CD1c-positive myeloid dendritic cell (primary cell): ENCODE measurements at regions not wholly inside any gene's neighbourhood (a gene's known extent, or its start where the extent isn't known, plus 50 kb on each side); places are given as distances from the start of the nearest gene placed in this dataset.

Experiments
- DNase-seq: peaks from one replicate; pipeline ENCODE4 v3.0.0-alpha.2; 2016; ENCODE audit errors: extremely low spot score

DNA sequence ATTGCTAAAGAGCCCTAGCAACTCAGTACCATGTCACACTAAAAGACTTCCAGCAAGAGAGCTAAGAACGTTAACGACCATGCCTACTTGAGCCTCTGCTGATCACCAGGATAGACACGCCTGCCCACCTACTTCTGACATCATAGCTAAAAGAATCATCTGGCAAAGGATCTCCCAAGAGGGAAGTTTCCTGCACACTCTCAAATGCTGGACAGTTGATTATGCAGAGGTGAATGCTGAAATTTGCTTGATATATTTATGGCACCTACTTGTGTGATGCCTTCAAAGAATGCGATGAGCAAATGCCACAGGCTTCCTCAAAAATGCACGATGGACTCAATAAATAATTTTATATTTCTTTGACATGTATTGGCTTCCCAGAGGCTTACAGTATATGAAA is 113.6 kb downstream of the GALC start:
- DNase-seq = no peak

DNA sequence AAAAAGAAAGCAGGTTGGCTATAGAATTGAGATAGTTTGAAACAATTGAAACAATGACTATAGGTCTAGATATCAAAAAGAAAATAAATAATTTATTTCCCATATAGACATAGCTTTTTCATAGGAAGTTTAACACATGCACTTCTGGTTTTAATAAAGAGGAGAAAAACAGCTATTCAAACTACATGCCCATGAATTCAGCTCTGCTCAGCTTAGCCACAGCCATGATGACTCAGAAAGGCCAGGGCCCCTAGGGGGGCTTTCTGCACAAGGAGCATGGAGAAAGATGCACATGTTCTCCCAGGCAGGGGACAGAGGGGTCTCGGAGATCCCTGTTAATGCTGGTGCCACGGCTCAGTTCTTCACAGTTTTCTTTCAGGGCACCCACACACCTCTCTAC is 114.0 kb downstream of the GALC start:
- DNase-seq = no peak

- no peak for DNase-seq
Measured at GRCh38 chr14:87877877-87878276, 115.1 kb downstream of the GALC start.

DNA sequence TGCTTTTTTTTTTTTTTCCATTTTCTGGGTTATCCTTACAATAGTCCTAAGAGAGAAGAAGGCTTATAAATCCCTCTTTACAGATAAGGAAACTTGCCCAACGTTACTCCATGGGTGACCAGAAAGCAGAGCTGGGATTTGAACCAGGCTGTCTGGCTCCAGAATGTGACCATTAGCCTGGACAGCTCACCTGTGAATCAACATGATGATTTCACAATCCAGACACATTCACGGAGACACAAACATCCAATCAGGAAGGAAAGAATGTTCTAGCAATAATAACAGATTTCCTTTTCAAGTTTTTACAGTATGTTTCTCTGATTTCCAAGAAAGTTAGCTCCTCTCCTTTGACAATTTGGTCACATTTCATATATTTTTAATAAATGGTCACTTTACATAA is 118.3 kb downstream of the GALC start:
- DNase-seq = no peak

DNA sequence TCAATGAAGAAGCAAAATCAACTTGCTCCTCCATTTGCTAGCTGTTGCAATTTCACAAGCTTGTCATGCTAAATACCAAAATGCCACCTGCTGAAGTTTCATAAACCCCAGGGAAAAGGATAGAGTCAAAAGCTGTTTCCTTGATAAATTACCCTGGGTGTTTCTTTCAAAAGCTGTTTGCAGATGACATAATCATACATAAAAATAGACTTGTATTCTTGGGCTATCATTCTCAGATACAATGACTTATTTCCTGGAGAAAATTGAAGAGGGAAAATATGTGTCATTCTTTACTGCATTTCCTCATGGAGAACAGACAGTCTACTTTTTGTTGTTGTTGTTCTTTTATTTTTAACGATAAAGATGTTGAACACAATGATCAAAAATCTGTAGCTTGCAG is 119.2 kb downstream of the GALC start:
- no peak for DNase-seq

DNA sequence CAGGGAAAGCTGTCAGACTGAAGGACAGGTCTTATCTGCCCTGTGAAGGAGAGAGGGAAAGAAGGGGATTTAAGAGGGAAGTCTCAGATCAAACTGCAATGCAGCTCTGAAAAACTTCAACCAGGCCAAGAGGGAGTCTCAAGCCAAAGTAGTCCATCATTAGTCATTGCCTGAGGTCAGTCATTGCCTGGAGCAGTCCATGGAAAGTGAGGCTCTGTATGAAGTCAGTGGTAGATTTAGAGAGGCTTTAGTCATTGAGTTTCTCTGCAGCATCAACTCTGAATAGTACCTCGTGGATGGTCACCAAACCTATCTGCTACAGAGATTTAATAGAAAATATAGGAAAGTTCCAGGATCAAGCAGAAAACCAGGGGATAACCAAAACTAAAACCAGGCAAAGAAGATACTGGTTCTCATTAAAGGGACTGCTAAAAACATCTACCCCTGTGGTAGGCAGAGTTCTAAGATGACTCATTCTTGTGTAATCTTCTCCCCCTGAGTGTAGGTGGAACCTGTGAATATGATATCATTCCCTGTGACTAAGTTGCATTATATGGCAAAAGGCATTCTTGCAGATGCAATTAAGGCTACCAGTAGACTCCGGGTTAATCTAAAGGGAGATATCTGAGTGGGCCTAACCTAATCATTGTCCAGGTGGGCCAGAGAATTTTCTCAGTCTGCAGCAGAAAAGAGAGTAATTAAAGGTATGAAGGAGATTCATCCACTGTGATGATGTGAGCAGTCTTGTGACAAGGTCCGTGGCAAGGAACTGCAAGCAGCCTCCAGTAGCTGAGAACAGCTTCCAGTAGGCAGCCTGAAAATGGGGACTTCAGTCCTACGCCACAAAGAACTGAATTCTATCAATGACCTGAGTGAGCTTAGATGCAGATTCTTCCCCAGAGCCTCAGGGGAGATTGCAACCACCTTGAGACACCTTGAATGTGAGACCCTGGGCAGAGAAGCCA is 123.1 kb downstream of the GALC start:
- peak; percentile 13 for DNase-seq

DNA sequence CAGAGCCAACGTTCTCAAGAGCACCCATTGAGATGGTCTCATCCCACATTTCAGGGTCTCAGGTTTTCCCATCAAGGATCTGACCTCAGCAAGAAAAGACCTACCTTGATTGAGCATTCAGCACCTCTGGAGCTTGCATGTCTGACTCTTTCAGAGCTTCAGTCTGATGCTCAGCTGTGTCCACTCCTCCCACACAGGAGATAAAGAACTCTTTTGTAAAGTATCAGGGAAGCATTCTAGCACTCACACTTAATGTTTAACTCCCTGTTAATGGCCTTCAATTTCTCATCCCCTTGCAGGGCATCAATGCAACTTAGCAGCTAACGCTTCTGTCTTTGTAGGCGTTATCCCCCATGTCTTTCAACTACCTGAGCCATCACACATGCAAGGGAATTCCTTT is 124.1 kb downstream of the GALC start:
- DNase-seq = no peak

DNA sequence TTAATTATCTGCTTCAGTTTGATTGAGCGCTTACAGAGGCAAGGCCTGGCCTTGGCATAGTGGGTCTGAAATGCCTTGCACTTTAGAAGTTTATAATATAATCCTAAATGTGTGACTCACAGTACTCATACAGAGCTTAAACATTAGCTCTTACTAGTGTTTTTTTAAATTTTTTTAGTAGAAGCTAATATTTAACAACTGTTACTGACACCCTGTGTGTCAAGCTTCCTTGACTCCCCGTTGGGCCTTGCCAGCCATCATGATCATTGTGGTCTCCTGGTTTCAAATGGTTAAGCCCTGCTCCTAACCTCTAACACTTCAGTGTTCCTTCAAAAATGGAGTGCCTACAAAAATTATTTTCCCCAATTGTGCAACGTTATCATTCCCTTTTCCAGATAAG is 126.9 kb downstream of the GALC start:
- no peak for DNase-seq

DNA sequence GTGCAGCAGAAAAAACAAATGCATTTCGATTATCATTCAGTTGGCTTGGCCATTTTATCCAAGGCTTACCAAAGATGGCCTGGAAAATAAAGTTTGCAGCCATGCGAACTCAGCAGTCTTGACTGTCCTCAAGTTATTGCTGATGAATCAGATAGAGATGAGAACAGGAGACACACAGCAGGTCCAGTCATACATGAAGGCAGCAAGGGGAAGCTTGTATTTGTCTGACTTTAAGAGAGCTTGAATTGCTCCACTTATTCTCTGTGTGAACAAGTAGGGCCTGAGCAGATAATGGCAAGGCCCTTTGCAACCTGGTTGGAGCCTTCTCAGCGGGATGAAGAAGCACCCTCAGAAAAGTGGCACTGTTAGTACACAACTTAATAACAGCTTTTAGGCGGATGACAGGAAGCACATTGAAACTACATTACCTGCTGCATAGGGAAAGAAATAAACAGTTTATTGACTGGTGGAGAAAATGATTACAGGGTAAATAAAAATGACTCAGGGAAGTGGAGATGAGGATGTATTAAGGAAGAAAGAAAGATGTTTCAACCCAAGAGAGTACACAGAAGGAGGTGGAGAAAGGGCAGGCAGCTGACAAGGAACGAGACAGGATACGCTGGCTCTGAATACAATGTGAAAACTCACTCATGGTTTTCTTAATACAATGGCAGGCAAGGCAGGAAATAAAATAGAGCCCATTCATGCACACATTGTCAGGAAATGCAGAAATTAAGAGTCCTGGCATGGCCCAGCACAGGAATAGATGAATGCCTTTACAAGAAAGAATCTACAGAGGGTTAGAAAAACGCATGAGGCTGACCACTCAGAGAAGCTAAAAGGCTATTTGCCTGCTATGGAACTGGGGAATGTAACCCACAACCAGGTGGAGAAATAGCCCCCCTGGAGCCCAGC is 128.4 kb downstream of the GALC start:
- no peak for DNase-seq

DNA sequence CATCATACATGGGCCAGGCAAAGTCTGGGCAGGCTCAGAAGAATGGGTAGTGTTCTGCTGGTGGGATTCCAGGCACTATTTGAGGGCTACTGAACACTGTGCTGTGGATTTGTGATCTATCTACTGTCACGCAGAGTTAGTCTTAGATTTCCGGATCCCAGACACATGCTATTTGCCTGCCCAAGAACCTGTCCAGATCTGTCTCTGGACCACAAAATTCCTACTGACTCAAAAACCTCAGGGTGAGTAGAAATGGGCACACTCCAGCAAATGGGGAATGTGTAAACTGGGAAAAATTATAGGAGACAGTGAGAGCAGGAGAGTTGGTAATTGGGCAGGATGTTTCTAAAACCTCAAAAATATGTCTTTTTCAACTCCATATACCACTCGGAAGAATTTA is 129.9 kb downstream of the GALC start:
- DNase-seq = no peak

GRCh38 chr14:87852107-87852506 is 140.9 kb downstream of the GALC start:
- no peak for DNase-seq

DNA sequence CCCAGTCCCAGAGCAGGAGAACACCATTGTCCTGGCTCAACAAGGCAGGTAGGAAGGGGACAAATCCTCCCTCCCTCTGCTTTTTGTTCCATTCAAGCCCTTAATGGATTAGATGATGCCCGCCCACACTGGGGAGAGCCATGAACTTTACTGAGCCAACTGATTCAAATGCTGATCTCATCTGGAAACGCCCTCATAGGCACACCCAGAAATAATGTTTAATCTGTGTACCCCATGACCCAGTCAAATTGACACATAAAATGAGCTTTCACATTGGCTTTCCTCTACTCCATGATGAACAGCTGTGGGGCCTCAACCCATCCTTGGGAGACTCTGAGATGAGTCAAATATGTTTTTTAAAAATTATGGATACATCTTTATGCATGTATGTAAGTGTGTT is 141.8 kb downstream of the GALC start:
- DNase-seq = no peak

GRCh38 chr14:87847216-87847755 is 145.7 kb downstream of the GALC start:
- DNase-seq = no peak

DNA sequence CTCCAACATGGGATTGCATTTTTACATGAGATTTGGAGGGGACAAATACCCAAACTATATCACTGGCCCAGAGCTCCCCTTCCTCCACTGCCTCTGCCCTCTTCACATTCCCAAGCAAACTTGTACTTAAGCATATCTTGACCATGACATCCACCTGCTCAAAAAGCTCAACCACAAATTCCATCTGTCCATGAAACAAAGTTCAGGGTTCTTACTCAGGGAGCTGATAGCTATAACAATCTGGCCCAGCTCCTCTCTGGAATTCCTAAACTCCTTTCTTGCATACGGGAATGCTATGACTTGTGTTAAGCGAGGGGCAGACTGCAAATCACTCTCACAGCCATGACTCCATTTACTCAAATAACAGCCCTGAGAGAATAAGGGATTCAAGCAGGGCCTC is 152.1 kb downstream of the GALC start:
- DNase-seq = no peak

- no peak for DNase-seq
Measured at GRCh38 chr14:87838931-87839330, 154.1 kb downstream of the GALC start.

DNA sequence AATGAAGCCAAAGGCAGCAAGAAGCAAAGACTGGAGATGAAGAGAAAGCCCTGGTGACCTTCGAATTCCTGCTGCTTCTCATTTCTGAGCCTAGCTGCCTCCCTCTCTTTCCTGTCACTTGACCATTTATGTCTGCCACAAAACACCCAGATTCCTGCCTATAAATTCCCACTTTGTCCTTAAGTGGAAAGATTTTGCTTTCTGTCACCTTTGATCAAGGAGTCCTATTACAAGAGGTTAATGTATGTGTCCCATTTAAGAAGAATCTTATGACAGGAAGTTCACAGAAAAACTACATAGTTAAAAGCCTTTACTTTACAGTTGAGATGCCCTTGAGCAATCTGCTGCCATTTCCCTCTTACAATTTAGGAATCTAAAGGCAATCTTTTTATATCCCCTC is 155.7 kb downstream of the GALC start:
- no peak for DNase-seq

DNA sequence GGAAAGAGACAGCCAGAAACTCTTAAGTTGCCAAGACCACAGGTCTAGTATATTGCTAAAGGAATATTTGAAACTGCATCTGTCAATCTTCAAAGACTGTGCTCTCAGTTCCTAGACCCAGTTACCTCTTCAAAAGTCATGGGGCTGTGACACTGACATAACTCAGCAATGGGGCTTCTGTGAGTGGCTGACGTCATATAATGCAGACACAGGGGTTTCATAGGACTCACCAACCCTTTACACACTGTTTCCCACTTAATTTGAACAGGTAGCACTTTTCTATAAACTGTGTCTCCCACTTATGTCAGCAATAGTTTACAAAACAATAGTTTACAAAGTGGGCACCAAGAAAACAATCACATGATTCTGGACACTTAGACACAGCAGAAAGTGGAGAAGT is 158.4 kb downstream of the GALC start:
- no peak for DNase-seq

GRCh38 chr14:87833026-87833425 is 160.0 kb downstream of the GALC start:
- DNase-seq = no peak

GRCh38 chr14:87830443-87831096 is 162.4 kb downstream of the GALC start:
- DNase-seq = no peak

GRCh38 chr14:87829543-87829942 is 163.4 kb downstream of the GALC start:
- no peak for DNase-seq

- no peak for DNase-seq
Measured at GRCh38 chr14:87824266-87824665, 168.7 kb downstream of the GALC start.

GRCh38 chr14:87816416-87816815 is 176.6 kb downstream of the GALC start:
- no peak for DNase-seq
